ENCODE measurements at regions not wholly inside any gene's neighbourhood (a gene's known extent, or its start where the extent isn't known, plus 50 kb on each side); places are given as distances from the start of the nearest gene placed in this dataset.

DNA sequence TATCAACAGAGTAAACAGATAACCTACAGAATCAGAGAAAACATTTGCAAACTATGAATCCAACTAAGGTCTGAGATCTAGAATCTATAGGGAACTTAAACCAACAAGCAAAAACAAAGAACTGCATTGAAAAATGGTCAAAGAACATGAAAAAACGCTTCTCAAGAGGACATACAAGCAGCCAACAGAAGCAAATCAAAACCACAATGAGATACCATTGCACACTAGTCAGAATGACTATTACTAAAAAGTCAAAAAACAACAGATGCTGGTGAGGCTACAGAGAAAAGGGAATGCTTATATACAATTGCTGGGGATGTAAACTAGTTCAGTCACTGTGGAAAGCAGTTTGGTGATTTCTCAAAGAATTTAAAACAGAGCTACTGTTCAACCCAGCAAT is 255.7 kb downstream of the TMEM47 start:
- Mint-ChIP-seq H3K27ac (ENCODE audit: unreplicated experiment) (no peak overlapping the region), H3K9me3 (ENCODE audit: low read depth, unreplicated experiment) (no peaks in the 10 kb centered on the region), H3K36me3 (ENCODE audit: insufficient read depth, unreplicated experiment) (no peaks in the 10 kb centered on the region), H3K27me3 (ENCODE audit: unreplicated experiment) (no peaks in the 10 kb centered on the region), H3K4me3 (ENCODE audit: low read depth, unreplicated experiment) (no peak overlapping the region), H3K4me1 (ENCODE audit: low read depth, unreplicated experiment) (no peaks in the 10 kb centered on the region)
- no peak for DNase-seq
- intact Hi-C loops (cut with micrococcal nuclease; ENCODE audit: unreplicated experiment), result no loop called here
- CTCF ChIA-PET, result no interaction called here
- TF ChIP-seq, protein P1, sequence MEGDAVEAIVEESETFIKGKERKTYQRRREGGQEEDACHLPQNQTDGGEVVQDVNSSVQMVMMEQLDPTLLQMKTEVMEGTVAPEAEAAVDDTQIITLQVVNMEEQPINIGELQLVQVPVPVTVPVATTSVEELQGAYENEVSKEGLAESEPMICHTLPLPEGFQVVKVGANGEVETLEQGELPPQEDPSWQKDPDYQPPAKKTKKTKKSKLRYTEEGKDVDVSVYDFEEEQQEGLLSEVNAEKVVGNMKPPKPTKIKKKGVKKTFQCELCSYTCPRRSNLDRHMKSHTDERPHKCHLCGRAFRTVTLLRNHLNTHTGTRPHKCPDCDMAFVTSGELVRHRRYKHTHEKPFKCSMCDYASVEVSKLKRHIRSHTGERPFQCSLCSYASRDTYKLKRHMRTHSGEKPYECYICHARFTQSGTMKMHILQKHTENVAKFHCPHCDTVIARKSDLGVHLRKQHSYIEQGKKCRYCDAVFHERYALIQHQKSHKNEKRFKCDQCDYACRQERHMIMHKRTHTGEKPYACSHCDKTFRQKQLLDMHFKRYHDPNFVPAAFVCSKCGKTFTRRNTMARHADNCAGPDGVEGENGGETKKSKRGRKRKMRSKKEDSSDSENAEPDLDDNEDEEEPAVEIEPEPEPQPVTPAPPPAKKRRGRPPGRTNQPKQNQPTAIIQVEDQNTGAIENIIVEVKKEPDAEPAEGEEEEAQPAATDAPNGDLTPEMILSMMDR (IDR thresholded peaks at IDR 0.05; ENCODE audit: unreplicated experiment), result no peak
- BruUV-seq (replicated peaks), result no TSS peak

DNA sequence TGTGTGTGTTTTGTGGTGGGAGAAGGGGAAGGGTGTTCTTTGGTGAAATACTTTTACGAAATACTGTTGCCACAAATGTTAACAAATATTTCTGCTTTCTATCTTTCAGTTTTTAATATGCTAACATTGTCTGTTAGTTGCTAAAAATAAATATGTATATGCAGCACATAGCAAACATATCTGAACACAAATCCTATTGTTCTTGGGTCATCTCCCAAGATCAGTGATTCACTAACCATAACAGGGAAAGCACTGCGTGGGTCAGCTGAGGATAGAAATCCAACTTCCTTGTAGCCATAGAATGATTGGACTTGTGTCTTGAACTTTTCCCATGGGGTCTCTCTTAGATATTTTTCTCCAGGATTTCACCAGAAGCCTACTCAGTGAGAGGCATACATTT is 250.3 kb upstream of the FAM47A start:
- H3K27me3 Mint-ChIP-seq (ENCODE audit: unreplicated experiment), result no peaks in the 10 kb centered on the region
- peak; percentile 6 for DNase-seq
- no peak overlapping the region for H3K4me3 Mint-ChIP-seq (ENCODE audit: low read depth, unreplicated experiment)
- no peaks in the 10 kb centered on the region for H3K4me1 Mint-ChIP-seq (ENCODE audit: low read depth, unreplicated experiment)
- no peaks in the 10 kb centered on the region for H3K36me3 Mint-ChIP-seq (ENCODE audit: insufficient read depth, unreplicated experiment)
- no peaks in the 10 kb centered on the region for H3K9me3 Mint-ChIP-seq (ENCODE audit: low read depth, unreplicated experiment)
- intact Hi-C loops (cut with micrococcal nuclease; ENCODE audit: unreplicated experiment), result no loop called here
- CTCF ChIA-PET, result interaction anchor here (0.5 kb wide), 1 partner anchor 79 kb away, joined by 4 read pairs; no protein-coding TSS in a partner anchor
- TF ChIP-seq, protein P1 (IDR thresholded peaks at IDR 0.05; ENCODE audit: unreplicated experiment), result no peak
- no peak overlapping the region for H3K27ac Mint-ChIP-seq (ENCODE audit: unreplicated experiment)
- BruUV-seq (replicated peaks), result no TSS peak

DNA sequence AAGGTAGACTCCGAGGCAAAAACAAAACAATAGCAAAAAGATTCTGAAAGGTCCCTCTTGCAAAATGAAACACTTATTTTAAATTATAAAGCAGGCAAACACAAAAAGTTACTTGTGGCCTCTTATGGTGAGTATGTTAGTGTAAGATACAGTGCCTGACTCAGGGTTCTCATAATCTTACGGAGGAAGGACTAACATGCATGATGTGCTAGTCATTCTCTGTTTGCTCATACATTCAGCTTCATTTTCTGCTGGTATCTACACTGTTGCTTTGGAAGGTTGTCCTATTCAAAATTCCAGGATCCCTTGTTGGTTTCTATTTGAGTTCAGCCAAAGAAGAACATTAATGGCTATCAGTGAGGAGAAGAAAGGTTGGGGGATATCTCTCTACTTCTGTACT is 249.1 kb upstream of the FAM47A start:
- H3K4me1 Mint-ChIP-seq (ENCODE audit: low read depth, unreplicated experiment), result no peaks in the 10 kb centered on the region
- intact Hi-C loops (cut with micrococcal nuclease; ENCODE audit: unreplicated experiment), result no loop called here
- no peaks in the 10 kb centered on the region for H3K9me3 Mint-ChIP-seq (ENCODE audit: low read depth, unreplicated experiment)
- CTCF ChIA-PET, result interaction anchor here (0.6 kb wide), 1 partner anchor 1134 kb away, joined by 3 read pairs; no protein-coding TSS in a partner anchor
- H3K27ac Mint-ChIP-seq (ENCODE audit: unreplicated experiment), result no peak overlapping the region
- DNase-seq, result no peak
- H3K27me3 Mint-ChIP-seq (ENCODE audit: unreplicated experiment), result no peaks in the 10 kb centered on the region
- H3K36me3 Mint-ChIP-seq (ENCODE audit: insufficient read depth, unreplicated experiment), result no peaks in the 10 kb centered on the region
- TF ChIP-seq, protein P1 (IDR thresholded peaks at IDR 0.05; ENCODE audit: unreplicated experiment), result no peak
- BruUV-seq (replicated peaks), result no TSS peak
- no peak overlapping the region for H3K4me3 Mint-ChIP-seq (ENCODE audit: low read depth, unreplicated experiment)

DNA sequence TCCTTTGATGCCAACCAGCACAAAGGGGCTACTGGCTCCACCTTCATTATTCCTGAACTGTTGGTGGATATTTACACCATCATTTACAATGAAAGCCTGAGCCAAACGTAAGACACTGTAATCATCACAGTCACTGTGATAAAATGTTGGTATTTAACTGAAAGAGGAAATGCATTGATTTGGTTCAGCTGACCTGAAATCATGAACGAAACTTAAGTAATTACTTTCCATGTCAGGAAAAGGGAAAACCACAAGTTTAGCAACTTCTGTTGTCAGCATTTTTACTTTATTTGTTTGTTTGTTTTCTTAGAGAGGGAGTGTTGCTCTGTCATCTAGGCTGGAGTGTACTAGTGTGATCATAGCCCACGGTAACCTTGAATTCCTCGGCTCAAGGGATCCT is 247.8 kb upstream of the FAM47A start:
- BruUV-seq (replicated peaks), result no TSS peak
- Mint-ChIP-seq H3K27ac (ENCODE audit: unreplicated experiment) (peak overlapping the region; percentile 36), H3K4me3 (ENCODE audit: low read depth, unreplicated experiment) (no peak overlapping the region), H3K4me1 (ENCODE audit: low read depth, unreplicated experiment) (no peaks in the 10 kb centered on the region), H3K36me3 (ENCODE audit: insufficient read depth, unreplicated experiment) (no peaks in the 10 kb centered on the region), H3K27me3 (ENCODE audit: unreplicated experiment) (no peaks in the 10 kb centered on the region), H3K9me3 (ENCODE audit: low read depth, unreplicated experiment) (no peaks in the 10 kb centered on the region)
- intact Hi-C loops (cut with micrococcal nuclease; ENCODE audit: unreplicated experiment), result no loop called here
- TF ChIP-seq, protein P1 (IDR thresholded peaks at IDR 0.05; ENCODE audit: unreplicated experiment), result no peak
- no peak for DNase-seq
- CTCF ChIA-PET, result no interaction called here
